NB4 (cell line): ENCODE measurements at regions not wholly inside any gene's neighbourhood (a gene's known extent, or its start where the extent isn't known, plus 50 kb on each side); places are given as distances from the start of the nearest gene placed in this dataset.

Experiments
- CTCF ChIP-seq: IDR thresholded peaks from one replicate; pipeline ENCODE4 v1.5.1; 2012; ENCODE audit warnings: low read depth, low read length
- MAX ChIP-seq: IDR thresholded peaks from 2 replicates; pipeline ENCODE4 v1.6.1; 2011; ENCODE audit warnings: low read depth, low read length
- POLR2A ChIP-seq: IDR thresholded peaks from 2 replicates; pipeline ENCODE4 v1.6.1; 2011; ENCODE audit warnings: mild to moderate bottlenecking; ENCODE audit not compliant: insufficient read length; ENCODE audit errors: extremely low read depth

GRCh38 chr1:55696891-55697290 is 481.7 kb upstream of the USP24 start:
- TF ChIP-seq POLR2A (no peak), MAX (no peak), CTCF (no peak)
